Neuronal stem cell (in vitro differentiated cells): ENCODE measurements at regions not wholly inside any gene's neighbourhood (a gene's known extent, or its start where the extent isn't known, plus 50 kb on each side); places are given as distances from the start of the nearest gene placed in this dataset.

Experiments
- DNase-seq: peaks from one replicate; pipeline ENCODE4 v3.0.0-alpha.2; 2013; ENCODE audit warnings: low spot score
- H2AFZ ChIP-seq: one replicate; pipeline ENCODE4 v1.6.1; 2013; ENCODE audit warnings: mild to moderate bottlenecking, low read length, inconsistent platforms
- H2AK5ac ChIP-seq: 2 replicates; pipeline ENCODE4 v1.6.1; 2013; ENCODE audit warnings: low read depth, mild to moderate bottlenecking, inconsistent platforms, low read length, moderate library complexity, mixed read lengths
- H2BK120ac ChIP-seq: 2 replicates; pipeline ENCODE4 v1.6.1; 2013; ENCODE audit warnings: low read depth, mild to moderate bottlenecking, inconsistent platforms, low read length, moderate library complexity, mixed read lengths
- H2BK12ac ChIP-seq: one replicate; pipeline ENCODE4 v1.6.1; 2013; ENCODE audit warnings: low read length, inconsistent platforms
- H2BK15ac ChIP-seq: 2 replicates; pipeline ENCODE4 v1.6.1; 2013; ENCODE audit warnings: mild to moderate bottlenecking, low read length, inconsistent platforms, mixed read lengths
- H2BK5ac ChIP-seq: one replicate; pipeline ENCODE4 v1.6.1; 2013; ENCODE audit warnings: inconsistent platforms, mild to moderate bottlenecking, low read length, moderate library complexity
- H3K14ac ChIP-seq: one replicate; pipeline ENCODE4 v1.6.1; 2013; ENCODE audit warnings: low read length, inconsistent platforms
- H3K18ac ChIP-seq: 2 replicates; pipeline ENCODE4 v1.6.1; 2013; ENCODE audit warnings: low read length, inconsistent platforms
- H3K23ac ChIP-seq: 2 replicates; pipeline ENCODE4 v1.6.1; 2013; ENCODE audit warnings: low read depth, mild to moderate bottlenecking, mixed read lengths, low read length, inconsistent platforms; ENCODE audit not compliant: poor library complexity
- H3K27ac ChIP-seq: replicated peaks from 3 replicates; pipeline ENCODE4 v1.5.1; 2013; ENCODE audit warnings: low read length, inconsistent platforms
- H3K27me3 ChIP-seq, 3 experiments: 2 replicates each; pipeline ENCODE4 v1.6.1; 2013; ENCODE audit warnings: low read length in 3 of 3, mild to moderate bottlenecking in 2 of 3, inconsistent platforms in 1 of 3, low read depth in 1 of 3, mixed read lengths in 1 of 3, moderate library complexity in 1 of 3; ENCODE audit not compliant: control insufficient read depth in 3 of 3, insufficient read depth in 3 of 3
- H3K36me3 ChIP-seq, 2 donors: replicated peaks in 1 of 2; 2 replicates each; pipeline ENCODE4 v1.6.1; 2013; ENCODE audit warnings: low read length in 2 of 2; ENCODE audit not compliant: control insufficient read depth in 2 of 2, insufficient read depth in 2 of 2
- H3K4ac ChIP-seq: 2 replicates; pipeline ENCODE4 v1.6.1; 2013; ENCODE audit warnings: inconsistent platforms, mild to moderate bottlenecking, low read length, moderate library complexity
- H3K4me1 ChIP-seq, 2 donors: 1 replicate in 1 of 2; 2 replicates in 1 of 2; pipeline ENCODE4 v1.6.1; 2013; ENCODE audit warnings: low read length in 2 of 2, low read depth in 1 of 2; ENCODE audit not compliant: control insufficient read depth in 2 of 2, insufficient read depth in 1 of 2
- H3K4me2 ChIP-seq: one replicate; pipeline ENCODE4 v1.6.1; 2013; ENCODE audit warnings: mild to moderate bottlenecking, low read length, inconsistent platforms; ENCODE audit not compliant: insufficient read depth, poor library complexity, severe bottlenecking
- H3K4me3 ChIP-seq, 2 donors: 2 replicates each; pipeline ENCODE4 v1.5.1; 2013; ENCODE audit warnings: low read length in 2 of 2, mild to moderate bottlenecking in 2 of 2, inconsistent platforms in 1 of 2, moderate library complexity in 1 of 2
- H3K79me1 ChIP-seq: one replicate; pipeline ENCODE4 v1.6.1; 2013; ENCODE audit warnings: low read depth, mild to moderate bottlenecking, inconsistent platforms, low read length, moderate library complexity
- H3K9ac ChIP-seq: one replicate; pipeline ENCODE4 v1.6.1; 2013; ENCODE audit warnings: mild to moderate bottlenecking, low read depth, low read length, inconsistent platforms; ENCODE audit not compliant: poor library complexity
- H3K9me3 ChIP-seq, 2 donors: replicated peaks in 1 of 2; 2 replicates each; pipeline versions ENCODE3 to v1.6.1; 2013; ENCODE audit warnings: low read length in 2 of 2, mild to moderate bottlenecking in 2 of 2, inconsistent platforms in 1 of 2, low read depth in 1 of 2, mixed read lengths in 1 of 2, moderate library complexity in 1 of 2; ENCODE audit not compliant: control insufficient read depth in 2 of 2, insufficient read depth in 1 of 2
- H4K8ac ChIP-seq: one replicate; pipeline ENCODE4 v1.6.1; 2013; ENCODE audit warnings: low read depth, mild to moderate bottlenecking, inconsistent platforms, low read length, moderate library complexity
- H4K91ac ChIP-seq: one replicate; pipeline ENCODE4 v1.6.1; 2013; ENCODE audit warnings: low read length, low read depth, mild to moderate bottlenecking, inconsistent platforms; ENCODE audit not compliant: poor library complexity
- WGBS, 2 donors: extraction: QIAGEN DNeasy Blood & Tissue Kit; methylation state at CpG; one replicate each; pipeline ENCODE4 v1.1.7; 2013; ENCODE audit warnings: missing lambda C conversion rate in 2 of 2, mixed read lengths in 1 of 2; ENCODE audit not compliant: insufficient read length in 2 of 2, insufficient replicate concordance in 1 of 2; ENCODE audit errors: extremely low coverage in 2 of 2; 5-methylcytosine and 5-hydroxymethylcytosine counted together

DNA sequence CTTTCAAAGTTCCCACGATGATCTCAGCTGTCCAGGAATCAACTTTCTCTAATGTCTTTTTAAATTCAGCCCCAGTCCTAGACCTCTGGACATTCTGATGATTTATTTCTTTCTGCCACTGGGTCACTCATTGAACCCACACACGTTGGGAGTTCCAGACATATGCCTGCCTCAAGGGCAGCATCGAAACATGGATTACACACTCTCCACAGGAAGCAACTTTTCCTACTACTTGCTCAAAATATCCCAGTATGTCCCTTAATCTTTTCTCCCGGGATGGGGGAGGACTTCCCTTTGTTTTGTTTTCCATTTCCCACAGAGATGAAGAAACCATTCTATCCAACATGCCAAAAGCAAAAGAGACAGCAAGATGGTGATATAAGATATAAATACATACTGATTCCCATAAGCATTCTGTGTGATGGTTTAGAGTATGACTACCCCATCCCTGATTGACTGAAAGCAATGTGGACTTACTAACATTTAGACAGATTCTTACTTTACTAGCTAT is 79.8 kb upstream of the PPARGC1A start:
- no CpG with 5 or more reads among the region's 4 CpGs for WGBS, 2 donors
- H3K4me1 ChIP-seq: no peaks in the 10 kb centered on the region

DNA sequence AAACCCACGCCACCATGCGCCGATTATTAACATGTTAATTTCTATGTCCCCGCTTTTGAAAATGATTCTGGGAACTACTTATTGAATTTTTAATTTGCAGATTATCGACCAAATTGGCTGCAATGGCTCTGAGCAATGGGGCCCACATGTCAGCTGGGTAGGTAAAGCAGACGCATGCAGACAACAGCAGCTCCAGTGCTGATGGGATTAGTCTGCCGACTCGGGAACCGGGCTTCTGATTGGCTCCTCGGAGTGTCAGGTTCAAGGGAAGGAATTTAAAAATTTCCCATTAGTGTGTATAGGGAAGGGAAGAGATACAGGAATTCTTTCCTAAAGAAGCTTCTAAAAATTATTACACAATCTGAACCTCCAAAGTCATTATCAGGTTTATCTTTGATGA is 77.4 kb upstream of the PPARGC1A start:
- no peak overlapping the region for H2BK15ac ChIP-seq
- H3K14ac ChIP-seq: no peak overlapping the region
- no peaks in the 10 kb centered on the region for H3K4me1 ChIP-seq
- no peak overlapping the region for H3K4me3 ChIP-seq
- H3K27ac ChIP-seq: no peak overlapping the region
- H4K91ac ChIP-seq: no peak overlapping the region
- no peak overlapping the region for H4K8ac ChIP-seq
- H2BK12ac ChIP-seq: no peak overlapping the region
- H2AK5ac ChIP-seq: no peak overlapping the region
- H3K27me3 ChIP-seq: no peaks in the 10 kb centered on the region
- no peak overlapping the region for H3K23ac ChIP-seq
- no peak overlapping the region for H2BK5ac ChIP-seq
- no peak overlapping the region for H2BK120ac ChIP-seq
- no peak overlapping the region for H3K4me2 ChIP-seq
- H3K36me3 ChIP-seq: no peaks in the 10 kb centered on the region
- H2AFZ ChIP-seq: no peak overlapping the region
- no peak for DNase-seq
- no peak overlapping the region for H3K18ac ChIP-seq
- no peaks in the 10 kb centered on the region for H3K79me1 ChIP-seq
- no peak overlapping the region for H3K9ac ChIP-seq
- peaks cover 0 to 2% of the 10 kb centered on the region in 2 donors for H3K9me3 ChIP-seq
- WGBS, 2 donors: no CpG with 5 or more reads among the region's 10 CpGs
- H3K4ac ChIP-seq: no peak overlapping the region

More for the DNA sequence above, 79.8 kb upstream of the PPARGC1A start:
- Histone ChIP-seq H3K14ac (no peak overlapping the region), H3K4me3 (no peak overlapping the region), H2BK15ac (no peak overlapping the region), H4K91ac (no peak overlapping the region), H3K9ac (no peak overlapping the region), H3K27ac (no peak overlapping the region), H3K23ac (no peak overlapping the region), H4K8ac (no peak overlapping the region), H2BK5ac (no peak overlapping the region), H3K18ac (no peak overlapping the region), H2AK5ac (no peak overlapping the region), H2BK12ac (no peak overlapping the region), H3K9me3 (peaks cover 0 to 2% of the 10 kb centered on the region in 2 donors), H2AFZ (no peak overlapping the region), H3K79me1 (no peaks in the 10 kb centered on the region), H3K4ac (no peak overlapping the region), H2BK120ac (no peak overlapping the region), H3K27me3 (no peaks in the 10 kb centered on the region), H3K36me3 (no peaks in the 10 kb centered on the region), H3K4me2 (no peak overlapping the region)
- DNase-seq: no peak

DNA sequence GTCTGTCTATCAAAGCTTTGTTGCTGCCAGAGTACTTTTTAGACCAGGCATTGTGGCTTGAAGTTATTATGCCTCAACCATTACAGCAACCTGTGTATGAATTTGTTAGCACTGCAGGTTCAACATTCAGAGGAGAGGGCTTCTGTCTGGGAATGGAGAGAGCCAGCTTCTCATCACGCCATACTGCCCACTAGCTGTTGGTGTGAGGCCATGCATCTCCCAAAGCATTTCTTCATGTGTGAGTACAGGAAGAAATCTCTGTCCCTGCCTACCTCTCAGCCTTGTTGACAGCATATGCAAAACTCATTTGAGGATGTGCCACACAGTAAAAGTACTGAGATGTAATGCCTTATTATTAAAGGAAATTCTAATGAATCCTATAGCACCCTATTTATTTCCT is 76.9 kb upstream of the PPARGC1A start:
- no peaks in the 10 kb centered on the region for H3K4me1 ChIP-seq
- H3K27ac ChIP-seq: no peak overlapping the region
- no peak overlapping the region for H3K18ac ChIP-seq
- no peak overlapping the region for H3K4ac ChIP-seq
- no peak overlapping the region for H2AFZ ChIP-seq
- WGBS, 2 donors: no CpG with 5 or more reads among the region's 1 CpG
- H3K9ac ChIP-seq: no peak overlapping the region
- H3K9me3 ChIP-seq: peaks cover 0 to 2% of the 10 kb centered on the region in 2 donors
- H3K23ac ChIP-seq: no peak overlapping the region
- no peak for DNase-seq
- no peak overlapping the region for H4K91ac ChIP-seq
- H3K4me2 ChIP-seq: no peak overlapping the region
- H3K4me3 ChIP-seq: no peak overlapping the region
- H3K79me1 ChIP-seq: no peaks in the 10 kb centered on the region
- H3K14ac ChIP-seq: no peak overlapping the region
- no peak overlapping the region for H2BK120ac ChIP-seq
- H2BK5ac ChIP-seq: no peak overlapping the region
- H3K27me3 ChIP-seq: no peaks in the 10 kb centered on the region
- no peak overlapping the region for H2BK15ac ChIP-seq
- no peak overlapping the region for H2AK5ac ChIP-seq
- no peak overlapping the region for H4K8ac ChIP-seq
- H2BK12ac ChIP-seq: no peak overlapping the region
- no peaks in the 10 kb centered on the region for H3K36me3 ChIP-seq

DNA sequence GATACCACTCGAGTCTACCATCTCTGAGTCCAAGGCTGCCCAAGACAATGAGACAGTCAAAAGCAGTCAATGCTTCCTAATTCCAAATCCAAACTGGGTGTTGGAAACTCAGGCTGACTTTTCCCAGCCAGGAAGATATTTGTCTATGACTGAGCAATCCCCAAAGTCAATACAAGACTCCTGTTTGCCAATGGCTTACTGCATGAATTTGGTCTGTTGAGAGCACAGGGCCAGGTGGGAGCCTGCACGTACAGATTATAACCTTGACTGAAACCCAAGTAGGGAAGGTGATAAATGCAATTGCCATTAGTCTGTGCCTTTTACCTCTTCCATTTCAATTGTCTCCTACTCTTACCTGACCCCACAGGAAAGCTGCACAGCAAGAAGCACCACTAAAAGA is 72.6 kb upstream of the PPARGC1A start:
- Histone ChIP-seq H3K4me3 (no peak overlapping the region), H3K4ac (no peak overlapping the region), H4K8ac (no peak overlapping the region), H3K4me2 (no peak overlapping the region), H2BK12ac (no peak overlapping the region), H3K27me3 (no peaks in the 10 kb centered on the region), H2AFZ (no peak overlapping the region), H2BK5ac (no peak overlapping the region), H3K4me1 (no peaks in the 10 kb centered on the region), H2AK5ac (no peak overlapping the region), H3K27ac (no peak overlapping the region), H3K36me3 (no peaks in the 10 kb centered on the region), H2BK15ac (no peak overlapping the region), H3K79me1 (no peaks in the 10 kb centered on the region), H2BK120ac (no peak overlapping the region), H3K23ac (no peak overlapping the region), H3K9ac (no peak overlapping the region), H4K91ac (no peak overlapping the region), H3K9me3 (no peaks in the 10 kb centered on the region), H3K14ac (no peak overlapping the region), H3K18ac (no peak overlapping the region)
- no peak for DNase-seq
- no CpG with 5 or more reads among the region's 2 CpGs for WGBS, 2 donors
